SK-N-SH (cell line): ENCODE measurements at regions not wholly inside any gene's neighbourhood (a gene's known extent, or its start where the extent isn't known, plus 50 kb on each side); places are given as distances from the start of the nearest gene placed in this dataset.

Experiments used
- CTCF ChIA-PET: fragments of 300-600, 350-600 bp; formaldehyde crosslinking; extraction: SDS; loops from one replicate; lab custom pipeline; 2021; lab: Yijun Ruan, JAX
- POLR2A ChIA-PET: fragments of 350-600 bp; sonication (Branson Sonifier 250); formaldehyde crosslinking; extraction: SDS; loops from one replicate; lab custom pipeline; 2020; ENCODE audit warnings: antibody characterized with exemption, inconsistent platforms; lab: Yijun Ruan, JAX
- DNase-seq: peaks from one replicate; pipeline ENCODE4 v3.0.0; 2012
- H2AFZ ChIP-seq: fragments of 200-600 bp; sonication (generic); 2 replicates; pipeline ENCODE4 v1.8.1; 2016; ENCODE audit warnings: antibody characterized with exemption, mild to moderate bottlenecking, low read depth
- H3F3A ChIP-seq: fragments of 200-600 bp; sonication (generic); replicated peaks from 2 replicates; pipeline ENCODE3; 2016; ENCODE audit warnings: antibody characterized with exemption, mild to moderate bottlenecking; ENCODE audit not compliant: insufficient read depth
- H3K27ac ChIP-seq, 2 experiments: fragments of 200-500 bp in 1 of 2; fragments of 200-600 bp in 1 of 2; sonication (Bioruptor generic) in 1 of 2; sonication (generic), shearing (Covaris generic) in 1 of 2; 2 replicates each; pipeline versions ENCODE4 v1.5.1 to v1.6.1; 2014 to 2016; ENCODE audit warnings: low read depth in 2 of 2, inconsistent platforms in 1 of 2, low read length in 1 of 2, mild to moderate bottlenecking in 1 of 2, mixed read lengths in 1 of 2
- H3K27me3 ChIP-seq: fragments of 200-600 bp; sonication (generic), shearing (Covaris generic); 2 replicates; pipeline ENCODE4 v1.6.1; 2016; ENCODE audit warnings: mixed run types; ENCODE audit not compliant: insufficient read depth
- H3K36me3 ChIP-seq, 2 experiments: fragments of 200-500 bp in 1 of 2; fragments of 200-600 bp in 1 of 2; sonication (Bioruptor generic) in 1 of 2; sonication (generic) in 1 of 2; replicated peaks in 1 of 2; 2 replicates each; pipeline versions ENCODE3 to v1.5.1; 2014 to 2016; ENCODE audit warnings: low read length in 1 of 2, mild to moderate bottlenecking in 1 of 2; ENCODE audit not compliant: insufficient read depth in 2 of 2, control insufficient read depth in 1 of 2
- H3K4me1 ChIP-seq, 2 experiments: fragments of 200-500 bp in 1 of 2; fragments of 200-600 bp in 1 of 2; sonication (Bioruptor generic) in 1 of 2; sonication (generic), shearing (Covaris generic) in 1 of 2; 2 replicates each; pipeline versions ENCODE4 v1.5.1 to v1.6.1; 2014 to 2016; ENCODE audit warnings: low read depth in 1 of 2, low read length in 1 of 2, mixed run types in 1 of 2; ENCODE audit not compliant: insufficient read depth in 2 of 2, control insufficient read depth in 1 of 2
- H3K4me2 ChIP-seq: fragments of 200-600 bp; sonication (generic), shearing (Covaris generic); 2 replicates; pipeline ENCODE4 v1.6.1; 2017; ENCODE audit warnings: mixed run types
- H3K4me3 ChIP-seq, 2 experiments: fragments of 200-500 bp in 1 of 2; fragments of 200-600 bp in 1 of 2; sonication (Bioruptor generic) in 1 of 2; sonication (generic), shearing (Covaris generic) in 1 of 2; 2 replicates each; pipeline versions ENCODE4 v1.5.1 to v1.8.1; 2014 to 2016; ENCODE audit warnings: low read depth in 2 of 2, inconsistent platforms in 1 of 2, low read length in 1 of 2, mild to moderate bottlenecking in 1 of 2, mixed read lengths in 1 of 2, moderate library complexity in 1 of 2
- H3K79me2 ChIP-seq: fragments of 200-600 bp; sonication (generic); 2 replicates; pipeline ENCODE4 v1.8.1; 2017; ENCODE audit warnings: mild to moderate bottlenecking; ENCODE audit not compliant: insufficient read depth
- H3K9ac ChIP-seq: fragments of 200-600 bp; sonication (generic); 2 replicates; pipeline ENCODE4 v1.6.1; 2017; ENCODE audit warnings: mixed run types
- H3K9me2 ChIP-seq: fragments of 200-600 bp; sonication (generic); 2 replicates; pipeline ENCODE4 v1.6.1; 2017; ENCODE audit warnings: mixed run types
- H3K9me3 ChIP-seq: fragments of 200-600 bp; sonication (generic); 2 replicates; pipeline ENCODE4 v1.6.1; 2017; ENCODE audit warnings: mixed run types, mild to moderate bottlenecking, moderate library complexity
- H4K20me1 ChIP-seq: fragments of 200-600 bp; sonication (generic); 2 replicates; pipeline ENCODE4 v1.6.1; 2017; ENCODE audit warnings: mild to moderate bottlenecking, mixed run types; ENCODE audit not compliant: insufficient read depth
- FOXJ3 ChIP-seq: sonication (generic); formaldehyde crosslinking; IDR thresholded peaks from 2 replicates; pipeline ENCODE4 v1.5.1; 2020; ENCODE audit warnings: mild to moderate bottlenecking, missing genetic modification reagents
- IRF3 ChIP-seq: fragments of 150-350 bp; IDR thresholded peaks from 2 replicates; pipeline ENCODE4 v1.6.1; 2016; ENCODE audit warnings: mild to moderate bottlenecking, low read depth, low read length
- JUND ChIP-seq: IDR thresholded peaks from 2 replicates; pipeline ENCODE4 v1.4.0; 2012
- MEF2A ChIP-seq: IDR thresholded peaks from 2 replicates; pipeline ENCODE4 v1.4.0; 2012; ENCODE audit warnings: low read depth, borderline replicate concordance
- MXI1 ChIP-seq: IDR thresholded peaks from 2 replicates; pipeline ENCODE4 v1.6.1; 2012; ENCODE audit warnings: mild to moderate bottlenecking, low read depth, low read length, improper control_type of control experiment
- PBX3 ChIP-seq: IDR thresholded peaks from 2 replicates; pipeline ENCODE4; 2012
- RAD21 ChIP-seq: IDR thresholded peaks from 2 replicates; pipeline ENCODE4 v1.6.1; 2012; ENCODE audit warnings: mild to moderate bottlenecking, low read length
- TCF12 ChIP-seq: IDR thresholded peaks from 2 replicates; pipeline ENCODE4 v1.4.0; 2012
- WGBS: methylation state at CpG from one replicate; pipeline ENCODE4 v1.1.6; 2017; ENCODE audit warnings: low lambda C conversion rate; 5-methylcytosine and 5-hydroxymethylcytosine counted together
- TF ChIP-seq, protein P1 (sequence below): fragments of 150-350 bp; IDR thresholded peaks from 2 replicates; pipeline ENCODE4 v1.6.1; 2017; ENCODE audit warnings: antibody characterized with exemption, low read length, low read depth, borderline replicate concordance
- TF ChIP-seq, protein P2 (sequence below): IDR thresholded peaks from 2 replicates; pipeline ENCODE4 v1.4.0; 2012; ENCODE audit warnings: low read depth, borderline replicate concordance

DNA sequence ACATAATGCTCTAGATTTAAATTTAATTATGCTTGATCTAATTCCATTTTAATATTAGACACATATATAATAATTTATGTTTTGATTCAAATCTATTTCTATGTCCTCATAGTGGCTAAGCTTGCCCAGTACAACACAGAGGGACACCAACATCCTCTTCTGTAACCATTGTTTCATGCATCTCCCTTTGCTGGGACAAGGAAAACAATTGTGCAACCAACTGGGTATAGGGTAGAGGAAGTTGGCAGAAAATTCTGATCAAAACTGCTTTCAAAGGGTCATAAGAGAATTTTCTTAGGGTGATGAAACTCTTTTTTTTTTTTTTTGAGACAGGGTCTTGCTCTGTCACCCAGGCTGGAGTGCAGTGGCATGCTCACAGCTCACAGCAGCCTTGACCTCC, 121.4 kb upstream of the SGO1 start:
- no peak overlapping the region for H3K9ac ChIP-seq
- H2AFZ ChIP-seq, result no peak overlapping the region
- ChIA-PET POLR2A (no interaction called here), CTCF (no interaction called here)
- no peaks in the 10 kb centered on the region for H3K9me3 ChIP-seq
- H4K20me1 ChIP-seq, result no peaks in the 10 kb centered on the region
- no peak overlapping the region for H3K4me3 ChIP-seq
- H3K9me2 ChIP-seq, result no peaks in the 10 kb centered on the region
- no peaks in the 10 kb centered on the region for H3K27me3 ChIP-seq
- H3K4me2 ChIP-seq, result no peak overlapping the region
- H3K27ac ChIP-seq, result no peak overlapping the region
- H3K36me3 ChIP-seq, result no peaks in the 10 kb centered on the region
- no peaks in the 10 kb centered on the region for H3K79me2 ChIP-seq
- H3F3A ChIP-seq, result no peaks in the 10 kb centered on the region
- no peaks in the 10 kb centered on the region for H3K4me1 ChIP-seq
- DNase-seq, result no peak
- TF ChIP-seq, protein P1, sequence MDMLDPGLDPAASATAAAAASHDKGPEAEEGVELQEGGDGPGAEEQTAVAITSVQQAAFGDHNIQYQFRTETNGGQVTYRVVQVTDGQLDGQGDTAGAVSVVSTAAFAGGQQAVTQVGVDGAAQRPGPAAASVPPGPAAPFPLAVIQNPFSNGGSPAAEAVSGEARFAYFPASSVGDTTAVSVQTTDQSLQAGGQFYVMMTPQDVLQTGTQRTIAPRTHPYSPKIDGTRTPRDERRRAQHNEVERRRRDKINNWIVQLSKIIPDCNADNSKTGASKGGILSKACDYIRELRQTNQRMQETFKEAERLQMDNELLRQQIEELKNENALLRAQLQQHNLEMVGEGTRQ, result no peak
- TF ChIP-seq, protein P2, sequence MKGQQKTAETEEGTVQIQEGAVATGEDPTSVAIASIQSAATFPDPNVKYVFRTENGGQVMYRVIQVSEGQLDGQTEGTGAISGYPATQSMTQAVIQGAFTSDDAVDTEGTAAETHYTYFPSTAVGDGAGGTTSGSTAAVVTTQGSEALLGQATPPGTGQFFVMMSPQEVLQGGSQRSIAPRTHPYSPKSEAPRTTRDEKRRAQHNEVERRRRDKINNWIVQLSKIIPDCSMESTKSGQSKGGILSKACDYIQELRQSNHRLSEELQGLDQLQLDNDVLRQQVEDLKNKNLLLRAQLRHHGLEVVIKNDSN, result no peak
- TF ChIP-seq TCF12 (no peak), RAD21 (no peak), JUND (no peak), MXI1 (no peak)

- ChIA-PET POLR2A (no interaction called here), CTCF (no interaction called here)
- Histone ChIP-seq H3K4me1 (no peaks in the 10 kb centered on the region), H4K20me1 (no peaks in the 10 kb centered on the region), H3K4me3 (no peak overlapping the region), H3K79me2 (no peaks in the 10 kb centered on the region), H3K9me3 (no peaks in the 10 kb centered on the region), H3K9me2 (no peaks in the 10 kb centered on the region), H2AFZ (no peak overlapping the region), H3K27ac (no peak overlapping the region), H3K27me3 (no peaks in the 10 kb centered on the region), H3K4me2 (no peak overlapping the region), H3K36me3 (no peaks in the 10 kb centered on the region), H3K9ac (no peak overlapping the region), H3F3A (no peaks in the 10 kb centered on the region)
- WGBS, result 0% methylated on average over 2 of the region's 2 CpGs
- TF ChIP-seq MEF2A (no peak), FOXJ3 (no peak), JUND (no peak), PBX3 (no peak), IRF3 (no peak)
- no peak for DNase-seq
Observed at GRCh38 chr3:20305647-20306046, 119.6 kb upstream of the SGO1 start.
